KOPT-K1 (cell line): ENCODE measurements at regions not wholly inside any gene's neighbourhood (a gene's known extent, or its start where the extent isn't known, plus 50 kb on each side); places are given as distances from the start of the nearest gene placed in this dataset.

Source experiments
- H3K27ac ChIP-seq: fragments of 200-600 bp; sonication (generic); 2 replicates; pipeline ENCODE4 v1.5.1; 2016; ENCODE audit warnings: antibody characterized with exemption, mild to moderate bottlenecking, low read depth, low read length; ENCODE audit not compliant: poor library complexity, severe bottlenecking
- H3K36me3 ChIP-seq: fragments of 200-600 bp; sonication (generic); 2 replicates; pipeline ENCODE4 v1.5.1; 2017; ENCODE audit warnings: antibody characterized with exemption, mild to moderate bottlenecking, low read length, moderate library complexity; ENCODE audit not compliant: insufficient read depth
- H3K9me3 ChIP-seq: fragments of 200-600 bp; sonication (generic); 2 replicates; pipeline ENCODE4 v1.5.1; 2017; ENCODE audit warnings: antibody characterized with exemption, low read length, mild to moderate bottlenecking; ENCODE audit not compliant: insufficient read depth, poor library complexity, severe bottlenecking

GRCh38 chr1:39122056-39122455 is 82.4 kb upstream of the MACF1 start:
- no peaks in the 10 kb centered on the region for H3K9me3 ChIP-seq
- no peaks in the 10 kb centered on the region for H3K36me3 ChIP-seq
- no peak overlapping the region for H3K27ac ChIP-seq

GRCh38 chr1:39124282-39124681 is 80.2 kb upstream of the MACF1 start:
- H3K27ac ChIP-seq = no peak overlapping the region
- no peaks in the 10 kb centered on the region for H3K9me3 ChIP-seq
- no peaks in the 10 kb centered on the region for H3K36me3 ChIP-seq

GRCh38 chr1:39127513-39127912 is 77.0 kb upstream of the MACF1 start:
- H3K9me3 ChIP-seq = no peaks in the 10 kb centered on the region
- no peak overlapping the region for H3K27ac ChIP-seq
- no peaks in the 10 kb centered on the region for H3K36me3 ChIP-seq

- H3K9me3 ChIP-seq = no peaks in the 10 kb centered on the region
- H3K36me3 ChIP-seq = no peaks in the 10 kb centered on the region
- no peak overlapping the region for H3K27ac ChIP-seq
Observed at GRCh38 chr1:39128126-39128525, 76.4 kb upstream of the MACF1 start.

- Histone ChIP-seq H3K27ac (no peak overlapping the region), H3K9me3 (no peaks in the 10 kb centered on the region)
Observed at GRCh38 chr1:39128959-39129358, 75.5 kb upstream of the MACF1 start.

GRCh38 chr1:39129514-39129913 is 75.0 kb upstream of the MACF1 start:
- H3K36me3 ChIP-seq = no peaks in the 10 kb centered on the region
- no peak overlapping the region for H3K27ac ChIP-seq
- H3K9me3 ChIP-seq = no peaks in the 10 kb centered on the region

More at GRCh38 chr1:39128959-39129358, 75.5 kb upstream of the MACF1 start:
- H3K36me3 ChIP-seq = no peaks in the 10 kb centered on the region

- H3K36me3 ChIP-seq = no peaks in the 10 kb centered on the region
- H3K9me3 ChIP-seq = no peaks in the 10 kb centered on the region
- no peak overlapping the region for H3K27ac ChIP-seq
Observed at GRCh38 chr1:39130325-39130724, 74.2 kb upstream of the MACF1 start.

- Histone ChIP-seq H3K36me3 (no peaks in the 10 kb centered on the region), H3K27ac (no peak overlapping the region), H3K9me3 (no peaks in the 10 kb centered on the region)
Observed at GRCh38 chr1:39131940-39132339, 72.6 kb upstream of the MACF1 start.

GRCh38 chr1:39132505-39133339 is 71.8 kb upstream of the MACF1 start:
- H3K9me3 ChIP-seq = no peaks in the 10 kb centered on the region
- H3K36me3 ChIP-seq = no peaks in the 10 kb centered on the region
- no peak overlapping the region for H3K27ac ChIP-seq

GRCh38 chr1:39133340-39133684 is 71.2 kb upstream of the MACF1 start:
- Histone ChIP-seq H3K27ac (no peak overlapping the region), H3K9me3 (no peaks in the 10 kb centered on the region), H3K36me3 (no peaks in the 10 kb centered on the region)

- no peaks in the 10 kb centered on the region for H3K9me3 ChIP-seq
- no peak overlapping the region for H3K27ac ChIP-seq
- H3K36me3 ChIP-seq = no peaks in the 10 kb centered on the region
Observed at GRCh38 chr1:39134768-39135333, 69.6 kb upstream of the MACF1 start.

GRCh38 chr1:39136638-39137037 is 67.9 kb upstream of the MACF1 start:
- Histone ChIP-seq H3K27ac (no peak overlapping the region), H3K36me3 (no peaks in the 10 kb centered on the region), H3K9me3 (no peaks in the 10 kb centered on the region)

GRCh38 chr1:39139723-39140360 is 64.7 kb upstream of the MACF1 start:
- H3K27ac ChIP-seq = no peak overlapping the region
- H3K36me3 ChIP-seq = no peaks in the 10 kb centered on the region
- H3K9me3 ChIP-seq = no peaks in the 10 kb centered on the region

GRCh38 chr1:39141925-39142324 is 62.6 kb upstream of the MACF1 start:
- H3K27ac ChIP-seq = no peak overlapping the region
- H3K9me3 ChIP-seq = no peaks in the 10 kb centered on the region
- no peaks in the 10 kb centered on the region for H3K36me3 ChIP-seq

- H3K27ac ChIP-seq = no peak overlapping the region
Observed at GRCh38 chr1:39142401-39143060, 62.0 kb upstream of the MACF1 start.

More at GRCh38 chr1:39142401-39143060, 62.0 kb upstream of the MACF1 start:
- H3K9me3 ChIP-seq = no peaks in the 10 kb centered on the region
- no peaks in the 10 kb centered on the region for H3K36me3 ChIP-seq
